ENCODE measurements at regions not wholly inside any gene's neighbourhood (a gene's known extent, or its start where the extent isn't known, plus 50 kb on each side); places are given as distances from the start of the nearest gene placed in this dataset.

DNA sequence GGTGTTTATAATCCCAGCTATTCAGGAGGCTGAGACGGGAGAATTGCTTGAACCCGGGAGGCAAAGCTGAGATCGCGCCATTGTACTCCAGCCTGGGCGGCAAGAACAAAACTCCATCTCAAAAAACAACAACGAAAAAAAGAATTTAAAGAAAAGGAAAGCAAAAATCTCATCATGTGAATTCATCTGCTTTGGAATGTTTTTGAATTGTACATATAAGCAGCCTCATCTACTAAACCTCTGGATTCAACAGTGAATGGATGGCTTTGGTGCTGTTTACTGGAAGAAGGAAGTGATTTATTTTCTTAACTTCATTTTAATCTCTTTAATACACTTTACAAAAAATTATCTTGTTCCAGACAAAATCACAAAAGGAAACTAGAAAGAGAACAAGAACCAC is 51.8 kb upstream of the PNRC1 start:
- intact Hi-C loops (cut with DNase I) = no loop called here
- H3K9me3 ChIP-seq = no peaks in the 10 kb centered on the region
- H3K36me3 ChIP-seq (replicated peaks in 1 of 2; ENCODE audit: insufficient read depth in 1 of 2, low read depth in 2 of 2) = no peaks in the 10 kb centered on the region
- no peak for DNase-seq
- H3K27me3 ChIP-seq = no peaks in the 10 kb centered on the region
- ATAC-seq = no peak
- peaks cover 29% of the 10 kb centered on the region for H3K4me1 ChIP-seq
- H3K27ac ChIP-seq = no peak overlapping the region
- no peak overlapping the region for H3K4me3 ChIP-seq
- TF ChIP-seq POLR2A (IDR thresholded peaks at IDR 0.05) (no peak), CTCF (IDR thresholded peaks at IDR 0.05) (no peak)
- WGBS, 2 donors = 95 to 96% methylated on average over 6 of the region's 6 CpGs

DNA sequence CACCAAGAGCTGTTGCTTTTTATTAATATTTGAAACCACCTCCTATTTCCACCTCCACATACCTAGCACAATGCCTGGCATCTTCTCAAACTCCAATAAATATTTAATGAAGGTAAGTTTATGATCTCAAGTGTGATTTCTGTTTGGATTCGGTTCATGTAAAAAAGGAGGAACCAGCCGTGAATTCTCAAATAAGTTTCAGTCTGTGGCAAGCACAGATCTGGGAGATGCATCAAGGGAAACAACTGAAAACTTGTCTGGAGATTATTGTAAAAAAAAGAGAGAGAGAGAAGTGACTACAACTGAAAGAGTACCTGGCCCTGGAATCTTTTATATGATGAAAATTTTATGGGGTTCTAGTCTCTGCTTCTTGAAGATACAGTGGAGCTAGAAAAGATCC is 52.8 kb upstream of the PNRC1 start:
- 33 to 38% methylated on average over 2 of the region's 2 CpGs for WGBS, 2 donors
- TF ChIP-seq POLR2A (IDR thresholded peaks at IDR 0.05) = no peak

GRCh38 chr6:89026151-89026550 is 54.4 kb upstream of the PNRC1 start:
- TF ChIP-seq POLR2A (IDR thresholded peaks at IDR 0.05) (no peak), CTCF (IDR thresholded peaks at IDR 0.05) (no peak)
- intact Hi-C loops (cut with DNase I) = no loop called here
- WGBS, 2 donors = 93 to 97% methylated on average over 4 of the region's 4 CpGs
- Histone ChIP-seq H3K36me3 (replicated peaks in 1 of 2; ENCODE audit: insufficient read depth in 1 of 2, low read depth in 2 of 2) (no peaks in the 10 kb centered on the region), H3K27ac (no peak overlapping the region), H3K27me3 (no peaks in the 10 kb centered on the region), H3K4me3 (no peak overlapping the region), H3K4me1 (peaks cover 49% of the 10 kb centered on the region), H3K9me3 (no peaks in the 10 kb centered on the region)
- DNase-seq (no peak), ATAC-seq (no peak)

More for the DNA sequence above, 52.8 kb upstream of the PNRC1 start:
- Histone ChIP-seq H3K9me3 (no peaks in the 10 kb centered on the region), H3K27me3 (no peaks in the 10 kb centered on the region), H3K27ac (peak overlapping the region in 3 of 4 donors; percentile 38 to 58 (median 46)), H3K4me1 (peaks cover 33% of the 10 kb centered on the region), H3K36me3 (replicated peaks in 1 of 2; ENCODE audit: insufficient read depth in 1 of 2, low read depth in 2 of 2) (no peaks in the 10 kb centered on the region), H3K4me3 (no peak overlapping the region)
- intact Hi-C loops (cut with DNase I) = no loop called here
- ATAC-seq = no peak
- no peak for DNase-seq

DNA sequence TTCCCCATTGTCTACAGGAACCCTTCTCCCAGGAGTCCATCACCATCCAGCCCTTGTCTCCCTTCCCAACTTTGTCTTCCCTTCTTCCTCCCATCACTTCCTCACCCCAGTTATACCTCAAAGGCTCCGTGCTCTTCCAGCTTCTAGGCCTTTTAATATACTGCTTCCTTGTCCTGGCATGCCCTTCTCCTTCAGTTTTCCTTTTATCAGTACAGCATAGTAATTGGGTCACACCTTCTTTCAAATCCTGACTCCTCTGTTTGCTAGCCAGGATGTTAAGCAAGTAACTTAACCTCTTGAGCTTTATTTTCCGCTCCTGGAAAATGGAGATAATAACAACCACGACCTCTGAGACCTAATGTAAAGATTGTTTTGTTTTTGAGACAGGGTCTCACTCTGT is 54.9 kb upstream of the PNRC1 start:
- DNase-seq (no peak), ATAC-seq (no peak)
- TF ChIP-seq POLR2A (IDR thresholded peaks at IDR 0.05) (no peak), CTCF (IDR thresholded peaks at IDR 0.05) (no peak)
- Histone ChIP-seq H3K9me3 (no peaks in the 10 kb centered on the region), H3K27me3 (no peaks in the 10 kb centered on the region), H3K4me1 (peaks cover 50% of the 10 kb centered on the region), H3K36me3 (replicated peaks in 1 of 2; ENCODE audit: insufficient read depth in 1 of 2, low read depth in 2 of 2) (no peaks in the 10 kb centered on the region), H3K27ac (peak overlapping the region in 2 of 4 donors; percentile 1 to 7), H3K4me3 (no peak overlapping the region)
- intact Hi-C loops (cut with DNase I) = no loop called here
- WGBS, 2 donors = 66 to 71% methylated on average over 3 of the region's 3 CpGs

DNA sequence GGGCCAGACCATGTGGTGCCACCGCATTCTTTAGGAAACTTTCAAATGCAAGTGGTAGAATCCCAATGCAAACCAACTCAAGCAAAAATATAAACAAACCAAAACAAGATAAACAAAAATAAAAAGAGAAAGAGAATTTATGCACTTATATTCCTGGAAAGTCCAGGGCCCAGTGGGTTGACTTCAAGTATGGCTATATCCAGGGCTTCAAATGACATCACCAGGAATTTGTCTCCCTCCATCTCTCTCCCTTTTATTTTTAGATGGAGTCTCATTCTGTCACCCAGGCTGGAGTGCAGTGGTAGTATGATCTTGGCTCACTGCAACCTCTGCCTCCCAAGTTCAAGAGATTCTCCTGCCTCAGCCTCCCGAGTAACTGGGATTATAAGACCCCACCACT is 56.1 kb upstream of the PNRC1 start:
- no peaks in the 10 kb centered on the region for H3K27me3 ChIP-seq

More for the DNA sequence above, 56.1 kb upstream of the PNRC1 start:
- peak overlapping the region in 3 of 4 donors; percentile 51 to 79 (median 73) for H3K27ac ChIP-seq
- TF ChIP-seq CTCF (IDR thresholded peaks at IDR 0.05) = no peak
- no peak for TF ChIP-seq POLR2A (IDR thresholded peaks at IDR 0.05)
- H3K36me3 ChIP-seq (replicated peaks in 1 of 2; ENCODE audit: insufficient read depth in 1 of 2, low read depth in 2 of 2) = no peaks in the 10 kb centered on the region
- peaks cover 50% of the 10 kb centered on the region for H3K4me1 ChIP-seq
- ATAC-seq (no peak), DNase-seq (no peak)
- H3K9me3 ChIP-seq = no peaks in the 10 kb centered on the region
- 92% methylated on average over 2 of the region's 2 CpGs for WGBS, 2 donors
- intact Hi-C loops (cut with DNase I) = no loop called here
- H3K4me3 ChIP-seq = no peak overlapping the region
